ENCODE measurements at regions not wholly inside any gene's neighbourhood (a gene's known extent, or its start where the extent isn't known, plus 50 kb on each side); places are given as distances from the start of the nearest gene placed in this dataset.

DNA sequence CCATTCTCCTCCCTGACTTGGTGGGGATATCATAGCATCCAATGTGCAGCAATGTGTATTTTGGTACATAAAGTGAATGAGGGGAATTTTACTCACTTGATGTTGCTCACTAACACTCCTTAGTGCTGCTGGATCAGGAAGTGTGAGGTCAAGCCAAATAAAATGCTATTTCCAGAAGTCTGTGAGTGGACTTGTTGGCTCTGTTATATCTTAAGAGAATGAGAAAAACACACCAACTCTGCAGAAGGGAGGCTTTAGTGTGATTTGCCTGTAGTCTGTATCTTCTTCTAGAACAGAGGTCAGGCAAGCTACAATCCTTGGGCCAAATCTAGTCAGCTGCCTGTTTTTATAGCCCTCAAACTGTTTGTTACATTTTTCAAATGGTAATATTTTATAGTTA, 154.3 kb downstream of the POLR1F start:
- TF ChIP-seq, protein P1, sequence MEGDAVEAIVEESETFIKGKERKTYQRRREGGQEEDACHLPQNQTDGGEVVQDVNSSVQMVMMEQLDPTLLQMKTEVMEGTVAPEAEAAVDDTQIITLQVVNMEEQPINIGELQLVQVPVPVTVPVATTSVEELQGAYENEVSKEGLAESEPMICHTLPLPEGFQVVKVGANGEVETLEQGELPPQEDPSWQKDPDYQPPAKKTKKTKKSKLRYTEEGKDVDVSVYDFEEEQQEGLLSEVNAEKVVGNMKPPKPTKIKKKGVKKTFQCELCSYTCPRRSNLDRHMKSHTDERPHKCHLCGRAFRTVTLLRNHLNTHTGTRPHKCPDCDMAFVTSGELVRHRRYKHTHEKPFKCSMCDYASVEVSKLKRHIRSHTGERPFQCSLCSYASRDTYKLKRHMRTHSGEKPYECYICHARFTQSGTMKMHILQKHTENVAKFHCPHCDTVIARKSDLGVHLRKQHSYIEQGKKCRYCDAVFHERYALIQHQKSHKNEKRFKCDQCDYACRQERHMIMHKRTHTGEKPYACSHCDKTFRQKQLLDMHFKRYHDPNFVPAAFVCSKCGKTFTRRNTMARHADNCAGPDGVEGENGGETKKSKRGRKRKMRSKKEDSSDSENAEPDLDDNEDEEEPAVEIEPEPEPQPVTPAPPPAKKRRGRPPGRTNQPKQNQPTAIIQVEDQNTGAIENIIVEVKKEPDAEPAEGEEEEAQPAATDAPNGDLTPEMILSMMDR (IDR thresholded peaks at IDR 0.05): no peak
- TF ChIP-seq POLR2A (IDR thresholded peaks at IDR 0.05): no peak

Measured in esophagus squamous epithelium (tissue), 4 donors.